CD4-positive, alpha-beta T cell treated with Interleukin-15 for 1 hour (primary cell): ENCODE measurements at regions not wholly inside any gene's neighbourhood (a gene's known extent, or its start where the extent isn't known, plus 50 kb on each side); places are given as distances from the start of the nearest gene placed in this dataset.

Experiments used
- DNase-seq: peaks from one replicate; pipeline ENCODE4 v3.0.0-alpha.2; 2020

- no peak for DNase-seq
Measured at GRCh38 chrX:42616981-42617380, 161.0 kb downstream of the PPP1R2C start.

- DNase-seq = no peak
Measured at GRCh38 chrX:42615161-42615563, 162.8 kb downstream of the PPP1R2C start.

GRCh38 chrX:42606591-42606990 lies 171.4 kb downstream of the PPP1R2C start:
- DNase-seq = no peak

- DNase-seq = no peak
Measured at GRCh38 chrX:42604302-42604701, 173.7 kb downstream of the PPP1R2C start.

GRCh38 chrX:42603016-42603415 lies 174.9 kb downstream of the PPP1R2C start:
- no peak for DNase-seq

GRCh38 chrX:42602566-42602965 lies 175.4 kb downstream of the PPP1R2C start:
- no peak for DNase-seq

- DNase-seq = no peak
Measured at GRCh38 chrX:42602136-42602535, 175.8 kb downstream of the PPP1R2C start.

GRCh38 chrX:42597481-42597880 lies 180.5 kb downstream of the PPP1R2C start:
- DNase-seq = no peak

GRCh38 chrX:42585842-42586621 lies 191.9 kb downstream of the PPP1R2C start:
- no peak for DNase-seq

GRCh38 chrX:42577936-42578470 lies 200.0 kb downstream of the PPP1R2C start:
- no peak for DNase-seq

GRCh38 chrX:42567268-42567667 lies 210.7 kb downstream of the PPP1R2C start:
- no peak for DNase-seq

GRCh38 chrX:42565739-42566138 lies 212.2 kb downstream of the PPP1R2C start:
- DNase-seq = no peak

- DNase-seq = no peak
Measured at GRCh38 chrX:42546800-42547199, 231.2 kb downstream of the PPP1R2C start.

- DNase-seq = no peak
Measured at GRCh38 chrX:42544883-42545282, 233.1 kb downstream of the PPP1R2C start.

- no peak for DNase-seq
Measured at GRCh38 chrX:42541554-42541953, 236.4 kb downstream of the PPP1R2C start.

GRCh38 chrX:42540146-42540545 lies 237.8 kb downstream of the PPP1R2C start:
- DNase-seq = no peak

- no peak for DNase-seq
Measured at GRCh38 chrX:42538405-42538804, 239.6 kb downstream of the PPP1R2C start.

- no peak for DNase-seq
Measured at GRCh38 chrX:42536286-42536685, 241.7 kb downstream of the PPP1R2C start.

- DNase-seq = no peak
Measured at GRCh38 chrX:42535233-42535632, 242.7 kb downstream of the PPP1R2C start.

GRCh38 chrX:42533761-42534160 lies 244.2 kb downstream of the PPP1R2C start:
- DNase-seq = no peak

- no peak for DNase-seq
Measured at GRCh38 chrX:42531441-42531840, 246.5 kb downstream of the PPP1R2C start.

- no peak for DNase-seq
Measured at GRCh38 chrX:42530027-42530426, 247.9 kb downstream of the PPP1R2C start.

GRCh38 chrX:42524379-42524778 lies 253.6 kb downstream of the PPP1R2C start:
- DNase-seq = no peak

GRCh38 chrX:42519666-42520231 lies 258.2 kb downstream of the PPP1R2C start:
- DNase-seq = no peak

GRCh38 chrX:42515939-42516338 lies 262.0 kb downstream of the PPP1R2C start:
- no peak for DNase-seq
